Neural crest cell (in vitro differentiated cells): ENCODE measurements at regions not wholly inside any gene's neighbourhood (a gene's known extent, or its start where the extent isn't known, plus 50 kb on each side); places are given as distances from the start of the nearest gene placed in this dataset.
A peak's percentile ranks its signal among the peaks of the same experiment; 100 is the strongest.

Source experiments
- DNase-seq: peaks from one replicate; pipeline ENCODE4 v3.0.0; 2021; ENCODE audit warnings: low read depth, mixed read lengths, low spot score
- H3K27ac Mint-ChIP-seq: one replicate; pipeline ENCODE4 v1.8.0; 2021; ENCODE audit warnings: mild to moderate bottlenecking, mixed read lengths; ENCODE audit not compliant: unreplicated experiment
- H3K27me3 Mint-ChIP-seq: 2 replicates; pipeline ENCODE4 v1.8.0; 2021; ENCODE audit warnings: low read depth, mild to moderate bottlenecking, mixed read lengths
- H3K36me3 Mint-ChIP-seq: 2 replicates; pipeline ENCODE4 v1.8.0; 2021; ENCODE audit warnings: low read depth, mild to moderate bottlenecking, mixed read lengths
- H3K4me1 Mint-ChIP-seq: 2 replicates; pipeline ENCODE4 v1.8.0; 2021; ENCODE audit warnings: mixed read lengths
- H3K4me3 Mint-ChIP-seq: one replicate; pipeline ENCODE4 v1.8.0; 2021; ENCODE audit warnings: mild to moderate bottlenecking, mixed read lengths
- H3K9me3 Mint-ChIP-seq: 2 replicates; pipeline ENCODE4 v1.8.0; 2021; ENCODE audit warnings: mixed read lengths
- CTCF ChIP-seq: fragments of 200-600 bp; sonication (generic); conservative IDR thresholded peaks from 2 replicates; pipeline ENCODE4 v1.5.0; 2021; ENCODE audit warnings: antibody characterized with exemption, mild to moderate bottlenecking

DNA sequence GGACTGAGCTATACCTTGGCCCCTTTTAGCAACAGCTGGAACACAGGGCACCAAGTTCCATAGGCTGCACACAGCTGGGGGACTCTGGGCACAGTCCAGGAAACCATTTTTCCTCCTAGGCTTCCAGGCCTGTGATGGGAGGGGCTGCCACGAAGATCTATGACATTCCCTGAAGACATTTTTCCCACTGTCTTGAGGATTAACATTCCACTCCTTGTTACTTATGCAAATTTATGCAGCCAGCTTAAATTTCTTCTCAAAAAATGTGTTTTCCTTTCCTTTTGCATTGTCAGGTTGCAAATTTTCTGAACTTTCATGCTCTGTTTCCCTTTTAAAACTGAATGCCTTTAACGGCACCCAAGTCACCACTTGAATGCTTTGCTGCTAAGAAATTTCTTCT is 580.1 kb upstream of the FTMT start:
- no peak overlapping the region for H3K4me3 Mint-ChIP-seq
- no peak for DNase-seq
- H3K36me3 Mint-ChIP-seq: no peaks in the 10 kb centered on the region
- H3K27ac Mint-ChIP-seq: no peak overlapping the region
- H3K4me1 Mint-ChIP-seq: peaks cover 5% of the 10 kb centered on the region
- H3K27me3 Mint-ChIP-seq: no peaks in the 10 kb centered on the region
- TF ChIP-seq CTCF: no peak
- H3K9me3 Mint-ChIP-seq: peaks cover 3% of the 10 kb centered on the region

DNA sequence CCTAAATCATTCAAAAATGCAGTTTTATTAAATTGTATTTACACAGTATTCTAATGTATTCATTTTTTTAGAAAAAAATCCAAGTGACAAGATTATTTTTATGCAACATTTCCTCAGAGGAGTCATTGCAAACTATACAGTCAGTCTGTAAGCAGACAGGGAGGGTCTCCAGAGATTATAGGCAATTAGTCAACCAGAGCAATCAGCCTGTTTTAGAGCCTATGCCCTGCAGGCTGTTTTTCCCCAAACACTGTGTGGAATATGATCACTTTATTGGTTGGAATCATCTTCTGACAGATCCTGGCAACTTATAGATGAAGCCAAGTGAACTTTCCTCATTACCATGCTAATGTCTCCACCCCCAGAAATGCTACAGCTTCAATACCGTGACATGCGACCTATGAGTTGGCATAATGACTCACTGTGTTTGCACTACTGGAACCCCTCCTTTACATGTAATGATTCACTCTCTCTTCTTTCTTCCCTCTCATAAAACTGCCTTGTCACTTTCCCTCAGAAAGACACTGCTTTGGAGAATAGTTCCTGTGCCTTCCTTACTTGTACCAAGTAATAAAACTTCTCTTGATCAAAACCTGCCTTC is 577.7 kb upstream of the FTMT start:
- Mint-ChIP-seq H3K4me3 (no peak overlapping the region), H3K9me3 (peaks cover 3% of the 10 kb centered on the region), H3K36me3 (no peaks in the 10 kb centered on the region), H3K27me3 (no peaks in the 10 kb centered on the region), H3K27ac (peak overlapping the region; percentile 22), H3K4me1 (peaks cover 5% of the 10 kb centered on the region)
- no peak for TF ChIP-seq CTCF
- DNase-seq: no peak

DNA sequence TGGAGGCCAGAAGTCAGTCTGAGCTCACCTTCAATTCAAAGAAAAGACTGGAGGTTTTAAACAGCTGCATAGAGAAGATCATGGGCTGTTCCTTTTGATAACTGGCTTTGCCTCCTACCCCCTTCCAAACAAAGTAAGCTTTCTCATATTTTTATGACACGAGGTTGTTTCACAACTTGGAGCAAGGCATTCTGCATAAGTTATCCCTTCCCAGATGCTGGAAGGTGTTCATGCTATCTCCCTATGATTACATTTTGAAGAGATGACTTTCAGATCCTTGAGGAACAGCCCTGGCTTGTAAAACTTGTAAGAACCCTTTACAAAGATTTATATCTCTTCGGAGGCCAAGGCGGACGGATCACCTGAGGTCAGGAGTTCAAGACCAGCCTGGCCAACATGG is 571.9 kb upstream of the FTMT start:
- Mint-ChIP-seq H3K9me3 (peaks cover 3% of the 10 kb centered on the region), H3K27me3 (no peaks in the 10 kb centered on the region), H3K4me3 (no peak overlapping the region), H3K36me3 (no peaks in the 10 kb centered on the region), H3K27ac (no peak overlapping the region), H3K4me1 (no peaks in the 10 kb centered on the region)
- no peak for DNase-seq
- no peak for TF ChIP-seq CTCF

- DNase-seq: no peak
- no peaks in the 10 kb centered on the region for H3K27me3 Mint-ChIP-seq
- no peak for TF ChIP-seq CTCF
- H3K4me1 Mint-ChIP-seq: no peaks in the 10 kb centered on the region
- H3K27ac Mint-ChIP-seq: no peak overlapping the region
- no peak overlapping the region for H3K4me3 Mint-ChIP-seq
- H3K36me3 Mint-ChIP-seq: no peaks in the 10 kb centered on the region
- H3K9me3 Mint-ChIP-seq: peaks cover 3% of the 10 kb centered on the region
These were observed 565.7 kb upstream of the FTMT start for GRCh38 chr5:121285801-121286521.

DNA sequence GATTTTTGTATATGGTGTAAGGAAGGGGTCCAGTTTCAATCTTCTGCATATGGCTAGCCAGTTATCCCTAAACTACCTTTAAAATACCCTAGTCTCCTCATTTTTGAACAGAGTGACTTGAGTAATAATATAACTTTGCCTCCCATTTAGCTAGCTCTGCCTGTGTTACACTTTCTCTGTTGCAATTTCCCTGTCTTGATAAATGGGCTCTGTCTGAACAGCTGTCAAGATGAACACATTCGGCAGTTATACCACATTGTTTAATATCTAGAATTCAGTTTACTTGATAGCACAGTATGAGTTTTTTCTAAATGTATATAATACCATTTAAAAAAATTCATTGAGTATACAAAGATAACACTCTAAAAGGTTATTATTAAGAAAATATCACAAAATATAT is 562.9 kb upstream of the FTMT start:
- Mint-ChIP-seq H3K4me3 (no peak overlapping the region), H3K4me1 (no peaks in the 10 kb centered on the region), H3K36me3 (no peaks in the 10 kb centered on the region), H3K27me3 (no peaks in the 10 kb centered on the region), H3K27ac (no peak overlapping the region), H3K9me3 (peaks cover 3% of the 10 kb centered on the region)
- TF ChIP-seq CTCF: no peak
- DNase-seq: no peak
